Chondrocyte (in vitro differentiated cells): ENCODE measurements at regions not wholly inside any gene's neighbourhood (a gene's known extent, or its start where the extent isn't known, plus 50 kb on each side); places are given as distances from the start of the nearest gene placed in this dataset.

Source experiments
- DNase-seq: peaks from one replicate; pipeline ENCODE4 v3.0.0; 2021; ENCODE audit warnings: mixed read lengths, low spot score
- H3K27ac Mint-ChIP-seq: one replicate; pipeline ENCODE4 v1.8.0; 2021; ENCODE audit warnings: mild to moderate bottlenecking, moderate library complexity, mixed read lengths; ENCODE audit not compliant: unreplicated experiment
- H3K27me3 Mint-ChIP-seq: 2 replicates; pipeline ENCODE4 v1.8.0; 2021; ENCODE audit warnings: low read depth, mixed read lengths
- H3K36me3 Mint-ChIP-seq: 2 replicates; pipeline ENCODE4 v1.8.0; 2021; ENCODE audit warnings: low read depth, mixed read lengths
- H3K4me1 Mint-ChIP-seq: 2 replicates; pipeline ENCODE4 v1.8.0; 2021; ENCODE audit warnings: low read depth, mild to moderate bottlenecking, mixed read lengths
- H3K4me3 Mint-ChIP-seq: one replicate; pipeline ENCODE4 v1.8.0; 2021; ENCODE audit warnings: mild to moderate bottlenecking, moderate library complexity, mixed read lengths; ENCODE audit not compliant: unreplicated experiment
- H3K9me3 Mint-ChIP-seq: 2 replicates; pipeline ENCODE4 v1.8.0; 2021; ENCODE audit warnings: low read depth, mixed read lengths
- CTCF ChIP-seq: fragments of 200-600 bp; sonication (generic); IDR thresholded peaks from 2 replicates; pipeline ENCODE4 v1.5.0; 2021; ENCODE audit warnings: antibody characterized with exemption, mild to moderate bottlenecking, moderate library complexity

- no peaks in the 10 kb centered on the region for H3K27me3 Mint-ChIP-seq
- H3K4me3 Mint-ChIP-seq = no peak overlapping the region
- no peak for TF ChIP-seq CTCF
- peaks cover 49% of the 10 kb centered on the region for H3K4me1 Mint-ChIP-seq
- no peak for DNase-seq
- no peaks in the 10 kb centered on the region for H3K9me3 Mint-ChIP-seq
- peaks cover 4% of the 10 kb centered on the region for H3K36me3 Mint-ChIP-seq
- H3K27ac Mint-ChIP-seq = peak overlapping the region; percentile 42
Measured at GRCh38 chr1:232431748-232432147, 198.2 kb downstream of the SIPA1L2 start.

- H3K27ac Mint-ChIP-seq = no peak overlapping the region
- peaks cover 49% of the 10 kb centered on the region for H3K4me1 Mint-ChIP-seq
- no peak for DNase-seq
- no peaks in the 10 kb centered on the region for H3K9me3 Mint-ChIP-seq
- H3K36me3 Mint-ChIP-seq = peaks cover 4% of the 10 kb centered on the region
- H3K27me3 Mint-ChIP-seq = no peaks in the 10 kb centered on the region
- no peak overlapping the region for H3K4me3 Mint-ChIP-seq
- no peak for TF ChIP-seq CTCF
Measured at GRCh38 chr1:232431326-232431725, 198.6 kb downstream of the SIPA1L2 start.

GRCh38 chr1:232430467-232430866, 199.5 kb downstream of the SIPA1L2 start:
- no peaks in the 10 kb centered on the region for H3K9me3 Mint-ChIP-seq
- H3K27me3 Mint-ChIP-seq = no peaks in the 10 kb centered on the region
- TF ChIP-seq CTCF = no peak
- no peak overlapping the region for H3K4me3 Mint-ChIP-seq
- no peak overlapping the region for H3K27ac Mint-ChIP-seq
- H3K4me1 Mint-ChIP-seq = peaks cover 41% of the 10 kb centered on the region
- H3K36me3 Mint-ChIP-seq = peaks cover 4% of the 10 kb centered on the region
- DNase-seq = no peak

- H3K36me3 Mint-ChIP-seq = peaks cover 4% of the 10 kb centered on the region
- H3K27me3 Mint-ChIP-seq = no peaks in the 10 kb centered on the region
- no peaks in the 10 kb centered on the region for H3K9me3 Mint-ChIP-seq
- H3K4me1 Mint-ChIP-seq = peaks cover 38% of the 10 kb centered on the region
- no peak overlapping the region for H3K27ac Mint-ChIP-seq
- no peak for TF ChIP-seq CTCF
- DNase-seq = no peak
- no peak overlapping the region for H3K4me3 Mint-ChIP-seq
Measured at GRCh38 chr1:232428786-232429530, 201.0 kb downstream of the SIPA1L2 start.

GRCh38 chr1:232428036-232428645, 201.8 kb downstream of the SIPA1L2 start:
- Mint-ChIP-seq H3K4me3 (no peak overlapping the region), H3K36me3 (peaks cover 3% of the 10 kb centered on the region), H3K9me3 (no peaks in the 10 kb centered on the region), H3K27ac (no peak overlapping the region), H3K4me1 (peaks cover 38% of the 10 kb centered on the region), H3K27me3 (no peaks in the 10 kb centered on the region)
- TF ChIP-seq CTCF = no peak
- no peak for DNase-seq
